G401.6 (cell line): ENCODE measurements at regions not wholly inside any gene's neighbourhood (a gene's known extent, or its start where the extent isn't known, plus 50 kb on each side); places are given as distances from the start of the nearest gene placed in this dataset.

Experiments
- FAIRE-seq: peaks from 2 replicates; lab custom pipeline; 2012; peaks lifted over from hg19 to GRCh38; lab: Jason Lieb, UNC

DNA sequence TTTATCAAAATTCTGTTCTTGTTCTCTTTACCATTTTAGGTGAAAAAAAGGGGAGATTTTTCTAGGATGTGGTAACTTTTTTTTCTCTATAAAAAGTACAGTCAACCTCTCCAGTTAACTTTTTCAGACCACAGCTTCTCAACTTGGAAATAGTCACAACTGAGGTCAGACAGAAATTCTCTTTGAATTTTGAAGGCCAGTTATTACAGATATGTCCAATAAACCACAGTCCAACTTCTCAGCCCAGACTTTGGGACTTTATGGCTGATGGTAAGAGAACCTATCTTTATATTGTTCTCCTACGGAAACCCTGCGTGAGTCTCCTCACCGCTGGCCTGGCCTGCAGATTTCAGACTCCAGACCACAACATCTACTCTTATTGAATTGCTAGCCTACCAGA is 176.7 kb downstream of the DACT1 start:
- no peak for FAIRE-seq

DNA sequence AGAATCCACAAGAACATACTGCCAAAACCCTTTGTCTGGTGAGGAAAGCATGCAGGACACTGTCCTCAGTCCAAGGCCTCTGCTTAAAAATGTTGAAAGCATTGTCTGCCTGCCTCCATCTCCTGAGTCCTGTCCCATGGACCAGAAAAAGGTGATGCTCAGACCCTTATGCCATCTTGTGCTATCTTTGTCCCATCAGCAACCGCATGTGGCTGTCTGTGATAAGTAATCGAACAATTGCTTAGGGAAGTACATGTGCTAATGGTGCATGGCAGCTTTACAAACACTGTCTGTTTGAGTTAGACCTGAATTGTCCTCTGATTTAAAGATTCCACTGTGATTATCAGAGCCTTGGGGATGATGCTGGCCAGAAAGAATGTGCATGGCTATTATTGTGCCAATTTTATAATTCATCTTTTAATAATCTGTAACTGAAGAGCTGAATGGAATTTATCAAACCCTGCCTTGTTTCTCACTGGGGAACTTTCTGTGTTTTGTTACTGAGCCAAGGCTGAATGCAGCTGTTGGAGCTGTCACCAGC is 177.5 kb downstream of the DACT1 start:
- FAIRE-seq = no peak

DNA sequence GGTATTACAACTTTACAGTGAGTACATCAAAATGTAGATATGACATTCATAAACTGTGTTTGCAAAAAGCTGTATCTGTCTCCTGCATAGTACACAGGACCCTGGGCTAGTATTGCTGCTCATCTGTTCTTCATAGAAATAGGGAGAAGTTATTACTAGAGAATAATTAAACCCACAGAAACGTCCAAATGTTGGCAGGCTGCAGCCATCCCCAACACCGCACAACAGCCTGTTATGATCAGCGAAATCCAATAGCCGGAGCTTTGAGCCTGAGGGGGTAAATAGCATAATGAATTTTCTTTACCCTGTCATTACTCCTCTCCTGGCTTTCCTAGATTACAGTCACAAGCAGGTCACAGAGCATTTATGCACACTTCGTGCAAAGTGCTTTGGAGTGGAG is 178.0 kb downstream of the DACT1 start:
- FAIRE-seq = no peak

DNA sequence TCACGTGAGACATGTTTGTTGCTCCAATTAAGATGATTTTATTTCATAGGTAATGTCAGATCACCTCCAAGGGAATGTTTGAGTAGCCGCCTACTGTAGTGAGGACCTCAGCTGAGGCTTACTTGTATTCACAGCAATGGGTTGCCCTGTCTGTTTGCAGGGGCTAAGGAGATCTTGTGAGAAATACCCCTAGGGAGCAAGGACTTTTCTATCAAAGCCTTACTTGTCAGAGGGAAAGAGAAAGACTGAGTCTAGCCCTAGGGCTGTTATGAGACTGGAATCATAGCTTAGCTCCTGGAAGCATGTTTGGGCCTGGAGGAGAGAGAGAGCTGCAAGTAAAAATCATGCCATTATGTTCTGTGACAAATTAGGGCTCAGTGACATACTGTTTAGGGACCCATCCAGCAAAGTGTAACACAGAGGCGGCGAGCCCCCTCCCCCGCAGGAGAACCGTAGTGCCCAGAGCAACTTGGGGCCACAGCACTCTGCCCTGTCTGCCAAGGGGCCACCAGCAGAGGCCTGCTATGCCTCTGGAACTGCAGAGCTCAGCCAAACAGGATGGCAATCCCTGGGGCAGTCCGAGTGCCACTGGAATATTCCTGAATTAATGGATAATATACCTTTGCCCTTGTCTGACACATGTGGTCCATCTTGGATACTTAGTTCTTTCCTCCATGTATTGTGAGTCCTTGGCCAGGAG is 178.8 kb downstream of the DACT1 start:
- FAIRE-seq = no peak

DNA sequence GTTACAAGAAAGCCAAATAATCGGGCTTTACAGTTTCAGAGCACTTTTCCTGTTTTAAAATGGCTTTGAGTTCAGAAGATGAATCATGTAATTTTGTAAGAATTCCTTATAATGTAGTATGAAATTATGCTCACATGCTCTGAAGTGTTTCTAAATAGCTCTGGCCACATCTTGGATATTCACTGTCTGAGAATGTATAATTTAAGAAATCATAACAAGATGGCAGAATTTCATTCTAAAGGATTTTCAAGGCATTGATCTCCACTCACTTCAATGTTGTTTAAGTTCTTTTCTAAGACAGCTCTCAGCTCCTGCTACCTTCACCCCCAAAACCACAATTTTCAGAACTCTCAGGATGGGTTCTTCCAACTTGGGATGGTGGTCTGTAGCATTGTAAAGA is 180.1 kb downstream of the DACT1 start:
- FAIRE-seq = no peak

DNA sequence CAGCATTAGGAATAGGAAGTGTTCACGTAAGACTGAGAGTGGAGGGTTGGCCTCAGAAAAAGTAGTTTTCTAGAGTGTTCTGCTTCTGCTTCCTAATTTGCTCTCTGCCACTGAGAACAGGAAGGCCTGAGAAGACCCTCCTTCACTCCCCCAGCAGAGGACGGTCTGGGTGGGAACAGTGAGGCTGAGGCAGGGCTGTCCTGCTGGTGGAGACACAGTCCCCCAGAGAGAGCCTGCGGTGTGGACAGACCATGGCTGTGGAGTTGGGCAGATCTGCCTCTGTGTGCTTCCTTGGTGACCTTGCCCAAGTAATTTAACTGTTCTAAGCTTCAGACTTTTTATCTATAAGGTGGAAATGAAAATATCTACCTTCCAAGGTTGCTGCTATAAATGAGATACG is 182.3 kb downstream of the DACT1 start:
- FAIRE-seq = no peak

DNA sequence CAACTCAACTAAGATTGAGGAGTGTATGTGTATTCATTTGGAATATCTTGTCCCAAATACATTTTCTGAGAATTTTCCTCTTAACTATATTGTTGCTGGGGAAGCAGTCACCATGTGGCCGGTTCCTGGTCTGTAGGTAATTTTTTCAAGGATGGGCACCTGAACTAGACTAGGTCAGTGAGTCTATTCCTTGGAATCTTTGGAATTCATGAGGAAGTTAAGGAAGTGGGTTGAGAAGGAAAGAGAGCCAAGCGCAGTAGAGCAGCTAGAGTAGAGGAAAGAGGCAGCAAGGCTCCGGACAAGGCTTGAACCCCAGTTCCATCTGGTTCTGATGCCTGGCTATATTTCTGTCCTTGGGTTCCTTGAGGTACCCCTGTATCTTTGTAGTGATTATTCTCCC is 183.7 kb downstream of the DACT1 start:
- FAIRE-seq = no peak

DNA sequence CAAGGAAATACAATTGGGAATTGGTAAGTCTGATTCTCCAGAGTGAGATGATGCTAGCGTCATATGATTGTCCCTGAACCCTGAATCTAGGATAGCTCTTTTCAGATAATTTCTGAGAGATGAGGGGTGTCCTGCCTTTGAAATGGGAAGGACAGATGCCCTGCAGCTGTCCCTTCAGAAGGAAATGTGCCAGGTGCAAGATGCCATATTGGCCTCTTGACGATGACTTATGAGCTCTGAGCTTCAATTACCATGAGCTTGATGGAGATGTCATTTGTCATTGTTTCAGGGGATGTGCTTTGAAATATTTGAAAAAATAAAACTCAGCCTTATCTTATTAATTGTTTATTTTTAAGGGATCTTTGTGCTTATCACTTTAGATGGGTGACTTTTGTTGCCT is 185.1 kb downstream of the DACT1 start:
- FAIRE-seq = no peak

DNA sequence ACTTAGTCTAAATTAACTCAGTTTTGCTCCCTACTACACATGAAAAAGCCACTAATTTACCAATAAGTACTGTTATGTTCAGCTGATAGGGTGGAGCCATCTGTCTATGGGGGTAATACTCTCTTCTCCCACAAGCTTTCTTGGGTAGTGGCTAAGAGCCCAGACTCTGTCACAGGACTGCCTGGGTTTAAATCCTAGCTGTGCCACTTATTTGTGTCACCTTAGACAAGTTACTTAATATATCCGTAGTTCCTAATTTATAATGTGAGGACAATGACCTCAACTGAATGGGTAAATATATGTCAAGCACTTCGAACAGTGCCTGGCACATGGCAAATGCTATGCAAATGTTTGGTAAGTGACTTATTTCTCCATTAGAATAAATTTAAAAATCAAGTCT is 185.6 kb downstream of the DACT1 start:
- no peak for FAIRE-seq

DNA sequence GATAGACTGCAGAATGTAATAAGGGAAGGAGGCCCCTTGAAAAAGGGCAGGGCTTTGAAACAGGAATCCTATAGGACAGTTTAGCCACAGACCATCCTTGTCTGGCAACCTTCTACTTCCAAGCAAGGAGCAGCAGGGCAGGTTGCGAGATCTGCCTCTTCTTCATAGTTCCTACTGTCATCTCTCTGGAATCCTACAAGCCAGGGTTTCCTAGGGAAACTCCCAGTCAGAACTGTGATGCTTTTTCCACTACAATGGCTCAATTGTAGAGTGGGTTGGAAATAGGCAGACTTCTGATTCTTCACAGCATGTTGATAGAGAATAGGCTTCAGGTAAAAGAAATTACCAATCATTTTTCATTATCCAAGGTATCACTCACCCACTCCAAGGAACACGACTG is 186.3 kb downstream of the DACT1 start:
- FAIRE-seq = no peak

DNA sequence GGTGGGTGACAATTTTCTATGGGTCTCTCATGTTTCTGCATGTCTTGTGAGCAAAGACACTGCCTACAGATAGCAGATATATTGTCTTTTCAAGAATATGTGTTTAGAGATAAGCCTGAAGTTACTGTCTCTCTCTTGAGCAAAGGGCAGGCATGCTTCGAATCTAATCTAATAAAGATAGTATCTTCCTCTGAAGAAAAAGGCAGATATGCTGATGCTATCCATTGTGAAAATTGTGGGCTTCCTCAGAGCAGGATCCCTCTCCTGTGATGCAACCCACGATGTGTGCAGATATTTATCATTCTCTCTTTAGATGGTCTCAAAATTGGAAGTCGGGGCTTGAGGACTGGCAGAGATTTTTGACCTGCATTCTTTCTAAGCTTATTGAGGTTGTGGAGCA is 187.0 kb downstream of the DACT1 start:
- no peak for FAIRE-seq

DNA sequence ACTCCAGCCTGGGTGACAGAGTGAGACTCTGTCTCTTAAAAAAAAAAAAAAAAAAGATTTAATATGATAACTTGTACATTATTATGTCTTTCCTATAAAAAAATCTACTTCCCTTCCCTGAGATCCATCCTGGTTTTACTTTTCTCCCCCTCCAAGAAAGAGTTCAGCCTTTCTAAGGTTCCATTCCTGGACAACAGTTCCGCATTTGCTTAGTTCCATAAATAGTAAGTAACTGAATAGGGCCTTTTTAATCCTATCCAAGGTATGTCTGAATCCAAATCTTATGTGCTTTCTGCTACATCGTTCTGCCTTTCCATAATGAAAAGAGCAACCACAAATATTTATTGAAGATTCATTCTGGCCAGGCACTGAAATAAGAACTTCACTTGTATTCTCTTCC is 187.8 kb downstream of the DACT1 start:
- FAIRE-seq = no peak

DNA sequence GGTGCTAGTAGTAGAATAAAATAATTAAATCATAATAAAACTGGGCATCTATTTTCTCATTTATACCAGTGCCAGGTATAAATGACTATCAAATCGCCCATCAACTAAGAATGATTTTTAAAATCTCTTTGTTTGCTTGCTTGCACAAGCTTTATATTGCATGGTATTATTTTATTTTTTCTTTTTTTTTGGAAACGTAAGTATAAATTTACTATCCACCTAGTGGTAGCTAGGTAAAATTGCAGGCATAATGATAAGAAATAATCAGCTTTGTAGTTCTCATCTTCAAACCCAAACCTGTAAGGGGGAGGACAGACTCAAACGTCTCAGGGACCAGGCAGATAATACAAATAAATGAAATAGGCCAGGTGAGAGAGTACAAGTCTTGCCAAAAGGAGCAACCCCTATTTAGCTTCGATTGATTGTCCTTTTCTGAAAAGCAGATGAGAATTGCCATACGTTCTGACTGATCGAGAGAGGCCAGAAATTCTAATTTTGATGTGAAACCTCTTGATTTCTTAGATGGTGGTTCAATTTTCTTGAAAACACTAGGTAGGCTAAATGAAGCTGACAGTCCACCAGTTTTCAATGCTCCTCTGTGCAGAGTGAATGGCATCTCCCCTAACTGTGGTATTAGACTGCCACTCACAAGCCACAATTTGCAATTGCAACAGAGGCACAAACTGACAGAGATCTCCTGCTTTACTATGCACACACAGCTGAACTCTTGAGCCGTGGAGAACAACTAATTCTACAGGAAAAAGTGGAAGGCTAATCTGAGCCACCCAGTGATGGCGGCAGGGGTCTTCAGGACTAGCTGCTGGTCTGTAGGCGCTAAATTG is 189.3 kb downstream of the DACT1 start:
- no peak for FAIRE-seq

DNA sequence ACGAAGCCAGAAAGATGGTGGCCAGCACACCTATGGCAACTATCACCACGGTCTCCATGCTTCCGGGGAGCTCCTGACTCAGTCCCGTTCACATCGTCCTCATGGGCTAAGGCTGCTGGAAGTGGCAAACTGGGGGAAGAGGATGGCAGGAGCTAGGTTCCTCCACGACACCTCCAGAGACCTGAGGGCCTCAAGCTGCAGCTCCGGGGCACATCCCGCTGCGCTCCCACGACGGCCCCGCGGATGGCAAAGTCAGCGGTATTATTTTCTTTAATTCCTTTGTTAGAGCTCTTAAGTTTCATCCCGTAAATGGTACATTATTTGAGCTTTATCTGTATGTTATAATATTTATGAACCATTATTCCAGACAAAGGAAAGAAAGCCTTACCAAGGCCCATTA is 190.5 kb downstream of the DACT1 start:
- no peak for FAIRE-seq

DNA sequence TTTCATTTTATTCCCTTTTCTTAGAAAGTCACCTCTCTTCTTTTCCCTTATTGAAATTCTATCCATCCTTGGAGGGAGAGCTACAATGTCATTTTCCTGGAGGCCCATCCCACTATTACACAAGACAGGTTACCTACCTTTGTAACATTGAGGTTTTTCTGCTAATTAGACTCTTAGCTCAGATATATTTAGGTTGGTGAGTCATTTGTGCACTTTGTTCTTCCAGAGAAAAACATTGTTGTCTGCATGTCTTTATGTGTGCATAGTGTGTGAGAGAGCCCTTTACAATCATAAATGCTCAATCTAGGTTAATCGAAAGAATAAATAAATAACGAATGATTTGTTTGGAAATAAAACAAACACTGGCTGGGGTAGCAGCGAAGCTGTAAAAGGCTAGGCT is 191.8 kb downstream of the DACT1 start:
- no peak for FAIRE-seq

DNA sequence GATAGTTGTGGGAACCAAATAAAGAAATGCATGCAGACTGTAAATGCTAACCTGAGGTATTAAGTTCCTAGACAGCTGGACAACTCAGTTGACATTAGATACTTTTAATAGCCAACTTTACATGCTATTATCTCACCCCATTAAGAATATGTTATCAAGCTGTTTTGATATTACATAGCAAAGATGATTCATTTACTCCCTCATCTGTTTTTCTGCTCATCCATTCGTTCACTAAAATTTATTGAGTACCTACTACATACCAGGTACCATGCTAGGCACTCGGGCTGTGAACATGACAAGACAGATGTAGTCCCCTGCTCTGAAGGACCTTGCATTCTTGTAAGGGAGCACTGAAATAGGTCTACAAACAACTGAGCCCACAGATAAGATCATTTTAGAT is 192.4 kb downstream of the DACT1 start:
- FAIRE-seq = no peak

DNA sequence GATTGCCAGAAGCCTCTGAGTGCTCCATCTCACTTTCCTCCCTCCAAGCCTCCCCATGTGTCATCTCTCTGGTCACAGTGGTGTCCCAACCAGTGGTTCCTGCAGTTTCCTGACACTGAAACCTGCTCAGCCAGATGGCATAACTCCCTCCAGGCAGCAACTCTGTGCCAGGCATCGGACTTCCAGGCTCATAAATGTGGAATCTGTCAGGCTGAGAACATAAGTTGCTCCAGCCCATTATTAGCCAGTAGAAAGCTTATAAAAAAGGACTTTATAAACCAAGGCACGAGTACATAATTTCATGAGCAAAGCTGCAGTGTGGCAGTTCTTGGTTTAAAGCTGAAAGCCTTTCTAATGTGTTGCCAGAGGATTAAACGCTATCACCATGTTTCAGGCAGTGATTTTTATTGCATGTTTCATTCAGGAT is 194.3 kb downstream of the DACT1 start:
- no peak for FAIRE-seq

DNA sequence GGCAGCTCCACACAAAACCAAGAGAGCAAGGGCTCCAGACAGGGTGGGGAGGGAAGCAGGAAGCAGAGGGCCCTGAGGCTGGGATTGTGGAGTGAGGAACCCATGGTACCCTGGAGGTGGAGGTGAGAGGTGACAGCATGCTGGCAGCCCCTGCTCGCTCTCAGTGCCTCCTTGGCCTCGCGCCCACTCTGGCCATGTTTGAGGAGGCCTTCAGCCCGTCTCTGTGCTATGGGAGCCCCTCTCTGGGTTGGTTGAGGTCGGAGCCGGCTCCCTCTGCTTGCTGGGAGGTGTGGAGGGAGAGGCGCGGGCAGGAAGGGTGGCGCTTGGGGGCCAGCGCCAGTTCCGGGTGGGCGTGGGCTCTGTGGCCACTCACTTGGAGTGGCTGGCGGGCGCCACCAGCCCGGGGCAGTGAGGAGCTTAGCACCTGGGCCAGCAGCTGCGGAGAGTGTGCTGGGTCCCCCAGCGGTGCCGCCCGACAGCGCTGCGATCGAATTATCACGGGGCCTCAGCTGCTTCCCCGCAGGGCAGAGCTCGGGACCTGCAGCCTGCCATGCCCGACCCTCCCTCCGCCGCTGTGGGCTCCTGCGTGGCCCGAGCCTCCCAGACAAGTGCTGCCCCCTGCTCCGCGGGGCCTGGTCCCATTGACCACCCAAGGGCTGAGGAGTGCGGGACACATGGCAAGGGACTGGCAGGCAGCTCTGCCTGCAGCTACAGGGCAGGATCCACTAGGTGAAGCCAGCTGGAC is 196.0 kb downstream of the DACT1 start:
- FAIRE-seq = no peak

DNA sequence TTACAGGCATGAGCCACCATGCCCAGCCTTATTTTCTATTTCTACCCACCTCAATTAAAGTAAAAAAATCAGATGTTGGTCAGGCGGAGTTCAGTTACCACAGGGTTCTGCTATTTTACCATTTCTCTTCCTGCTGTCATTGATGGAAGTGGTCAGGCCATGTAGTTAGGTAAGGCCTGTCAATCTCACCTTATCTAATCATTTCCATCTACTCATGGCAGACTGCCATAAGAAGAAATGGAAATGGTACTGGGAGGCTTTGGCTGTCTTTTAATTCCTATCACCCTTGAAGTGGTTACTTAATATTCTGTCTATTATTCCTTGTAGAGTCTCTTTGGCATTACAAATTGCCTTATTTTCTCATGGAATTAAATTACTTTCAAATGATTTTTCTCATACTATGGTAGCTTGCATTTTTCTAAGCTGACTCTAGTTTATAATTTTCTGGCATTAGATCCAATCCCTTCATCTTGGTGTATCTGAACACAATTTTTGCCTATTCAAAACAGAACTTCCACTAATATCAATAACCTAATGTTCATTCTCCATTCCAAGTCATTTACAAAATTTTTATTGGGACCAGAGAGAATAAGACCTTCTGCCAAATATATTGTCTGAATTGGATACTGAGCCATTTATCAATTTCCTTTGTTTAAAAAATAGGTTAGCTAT is 198.7 kb downstream of the DACT1 start:
- no peak for FAIRE-seq

DNA sequence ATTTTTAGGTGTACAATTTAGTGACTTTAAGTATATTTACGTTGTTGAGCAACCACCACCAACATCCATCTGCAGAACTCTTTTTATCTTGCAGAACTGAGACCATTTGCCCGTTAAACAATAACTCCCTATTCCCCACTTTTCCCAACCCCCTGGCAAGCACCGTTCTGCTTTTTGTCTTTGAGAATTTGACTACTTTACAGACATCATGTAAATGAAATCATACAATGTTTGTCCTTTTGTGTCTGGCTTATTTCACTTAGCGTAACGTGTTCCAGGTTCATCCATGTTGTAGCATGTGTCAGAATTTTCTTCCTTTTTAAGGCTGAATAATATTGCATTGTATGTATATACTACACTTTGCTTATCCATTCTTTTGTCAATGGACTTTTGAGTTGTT is 201.5 kb downstream of the DACT1 start:
- FAIRE-seq = no peak

DNA sequence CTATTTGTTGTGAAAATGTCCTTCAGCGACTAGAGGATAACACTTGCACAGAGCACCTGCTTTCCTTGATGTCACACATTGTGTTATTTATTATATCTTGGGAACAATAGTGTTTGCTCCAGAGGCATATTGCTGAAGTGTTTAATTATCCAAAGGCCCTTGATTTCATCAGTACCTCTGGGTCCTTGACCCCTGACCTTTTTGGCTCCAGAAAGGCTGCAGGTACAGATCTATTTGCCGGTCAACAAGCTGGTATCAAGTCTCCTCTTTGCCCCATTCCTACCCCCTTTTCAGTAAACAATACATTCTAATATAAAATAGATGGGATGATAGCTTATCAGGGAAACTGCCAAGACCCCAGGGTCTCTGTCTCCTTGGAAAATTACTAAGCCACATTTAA is 206.8 kb downstream of the DACT1 start:
- no peak for FAIRE-seq

DNA sequence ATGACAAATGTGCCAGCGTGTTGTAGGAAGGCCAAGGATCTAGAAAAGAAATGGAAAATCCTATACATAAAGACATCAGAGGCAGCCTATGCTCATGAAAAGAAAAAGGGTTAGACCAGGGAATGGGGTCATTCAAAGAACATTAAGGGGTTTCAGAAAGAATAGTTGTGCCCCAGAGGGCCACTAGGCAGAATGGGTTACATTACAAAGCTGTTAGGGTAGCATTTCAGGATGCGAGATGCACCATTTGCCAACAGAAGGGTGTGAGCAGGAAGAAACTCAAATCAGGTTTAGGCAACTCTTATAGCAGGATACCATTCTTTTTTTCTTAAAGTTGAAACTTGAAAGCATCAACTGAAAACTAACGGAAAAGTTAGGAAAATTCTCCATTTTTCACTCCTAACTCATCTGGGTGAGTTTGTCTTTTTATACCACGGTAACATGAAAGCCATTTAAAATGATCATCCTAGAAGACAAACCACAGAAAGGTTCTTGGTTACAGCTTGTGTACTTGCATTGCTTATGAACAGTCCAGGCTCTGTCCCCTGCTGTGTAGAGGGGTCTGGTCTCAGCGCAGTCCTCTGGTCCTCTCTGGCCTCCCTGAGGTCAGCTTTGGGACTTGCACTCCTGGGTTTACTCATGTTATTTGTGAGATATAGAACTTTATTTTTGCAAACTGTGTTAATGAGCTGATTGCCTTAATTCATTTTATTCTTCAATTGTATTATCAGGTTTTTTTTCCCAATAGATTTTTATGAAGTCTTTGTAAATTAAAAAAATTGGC is 209.1 kb downstream of the DACT1 start:
- FAIRE-seq = no peak
